ENCODE measurements at regions not wholly inside any gene's neighbourhood (a gene's known extent, or its start where the extent isn't known, plus 50 kb on each side); places are given as distances from the start of the nearest gene placed in this dataset.

DNA sequence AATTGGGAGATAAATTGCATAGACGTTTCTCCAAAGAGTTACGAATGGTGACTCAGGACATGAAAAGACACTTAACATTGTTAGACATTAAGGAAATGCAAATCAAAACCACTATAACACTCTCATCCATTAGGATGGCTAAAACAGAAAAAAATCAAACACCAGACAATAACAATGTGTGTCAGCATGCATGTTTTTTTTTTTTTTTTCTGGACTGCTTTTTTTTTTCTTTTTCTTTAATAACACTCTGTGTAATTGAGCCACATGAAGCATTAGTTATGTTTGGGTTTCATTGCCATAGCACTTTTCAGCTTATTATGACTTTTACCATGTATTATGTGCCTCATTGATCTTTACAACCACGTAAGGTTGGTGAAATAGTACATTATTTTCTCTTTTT lies 95.0 kb downstream of the NFKBIZ start (continued):
- TF ChIP-seq GLI2 (tag by site-specific recombination; IDR thresholded peaks at IDR 0.05; ENCODE audit: borderline replicate concordance, low read depth) (no peak), ZNF843 (tag by site-specific recombination; IDR thresholded peaks at IDR 0.05) (no peak)

DNA sequence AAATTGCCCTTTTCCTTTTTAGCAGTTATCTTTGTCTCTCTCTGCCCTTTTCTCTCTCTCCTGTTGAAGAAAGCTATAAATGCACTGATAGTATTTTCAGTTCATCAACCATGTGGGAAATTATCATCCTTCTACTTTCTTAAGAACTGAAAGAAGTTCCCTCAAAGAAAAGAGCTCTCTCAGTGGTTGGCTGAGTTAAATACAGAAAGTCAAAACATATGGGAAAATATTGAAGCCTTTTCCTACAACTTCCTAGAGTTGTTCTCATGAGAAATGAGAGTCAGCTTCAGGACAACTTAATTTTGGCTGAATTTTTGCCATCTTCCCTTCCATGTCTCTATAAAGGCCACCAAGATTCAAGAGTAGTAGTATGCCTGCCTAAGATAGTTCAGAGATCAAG lies 96.7 kb downstream of the NFKBIZ start:
- no peaks in the 10 kb centered on the region for H3K4me1 ChIP-seq (ENCODE audit: control insufficient read depth, insufficient read depth, low read length)
- H3K27ac ChIP-seq (ENCODE audit: extremely low read depth, low read depth, low read length) = no peak overlapping the region
- TF ChIP-seq KLF10 (tag by site-specific recombination; IDR thresholded peaks at IDR 0.05) = no peak
- no peak for TF ChIP-seq ZNF248 (tag by site-specific recombination; IDR thresholded peaks at IDR 0.05)
- no peak for TF ChIP-seq ZNF423 (tag by site-specific recombination; IDR thresholded peaks at IDR 0.05)
- TF ChIP-seq ZBTB21 (tag by site-specific recombination; IDR thresholded peaks at IDR 0.05) = no peak
- TF ChIP-seq ZNF394 (tag by site-specific recombination; IDR thresholded peaks at IDR 0.05; ENCODE audit: borderline replicate concordance) = no peak
- TF ChIP-seq, protein P1, sequence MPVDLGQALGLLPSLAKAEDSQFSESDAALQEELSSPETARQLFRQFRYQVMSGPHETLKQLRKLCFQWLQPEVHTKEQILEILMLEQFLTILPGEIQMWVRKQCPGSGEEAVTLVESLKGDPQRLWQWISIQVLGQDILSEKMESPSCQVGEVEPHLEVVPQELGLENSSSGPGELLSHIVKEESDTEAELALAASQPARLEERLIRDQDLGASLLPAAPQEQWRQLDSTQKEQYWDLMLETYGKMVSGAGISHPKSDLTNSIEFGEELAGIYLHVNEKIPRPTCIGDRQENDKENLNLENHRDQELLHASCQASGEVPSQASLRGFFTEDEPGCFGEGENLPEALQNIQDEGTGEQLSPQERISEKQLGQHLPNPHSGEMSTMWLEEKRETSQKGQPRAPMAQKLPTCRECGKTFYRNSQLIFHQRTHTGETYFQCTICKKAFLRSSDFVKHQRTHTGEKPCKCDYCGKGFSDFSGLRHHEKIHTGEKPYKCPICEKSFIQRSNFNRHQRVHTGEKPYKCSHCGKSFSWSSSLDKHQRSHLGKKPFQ (tag by site-specific recombination; IDR thresholded peaks at IDR 0.05) = no peak
- TF ChIP-seq ZNF624 (tag by site-specific recombination; IDR thresholded peaks at IDR 0.05) = no peak
- TF ChIP-seq, protein P2, sequence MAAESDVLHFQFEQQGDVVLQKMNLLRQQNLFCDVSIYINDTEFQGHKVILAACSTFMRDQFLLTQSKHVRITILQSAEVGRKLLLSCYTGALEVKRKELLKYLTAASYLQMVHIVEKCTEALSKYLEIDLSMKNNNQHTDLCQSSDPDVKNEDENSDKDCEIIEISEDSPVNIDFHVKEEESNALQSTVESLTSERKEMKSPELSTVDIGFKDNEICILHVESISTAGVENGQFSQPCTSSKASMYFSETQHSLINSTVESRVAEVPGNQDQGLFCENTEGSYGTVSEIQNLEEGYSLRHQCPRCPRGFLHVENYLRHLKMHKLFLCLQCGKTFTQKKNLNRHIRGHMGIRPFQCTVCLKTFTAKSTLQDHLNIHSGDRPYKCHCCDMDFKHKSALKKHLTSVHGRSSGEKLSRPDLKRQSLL (tag by site-specific recombination; IDR thresholded peaks at IDR 0.05) = no peak
- CTCF ChIA-PET = interaction anchor here (0.7 kb wide), 1 partner anchor 297 kb away, joined by 3 read pairs; no protein-coding TSS in a partner anchor
- H3K36me3 ChIP-seq (ENCODE audit: control insufficient read depth in 2 of 2, insufficient read depth in 1 of 2, low read length in 2 of 2) = no peaks in the 10 kb centered on the region
- POLR2A ChIA-PET = no interaction called here
- no peak overlapping the region for H3K4me3 ChIP-seq (ENCODE audit: low read depth, low read length)
- H3K9me3 ChIP-seq (ENCODE audit: control insufficient read depth, insufficient read depth, low read depth, low read length) = no peaks in the 10 kb centered on the region

DNA sequence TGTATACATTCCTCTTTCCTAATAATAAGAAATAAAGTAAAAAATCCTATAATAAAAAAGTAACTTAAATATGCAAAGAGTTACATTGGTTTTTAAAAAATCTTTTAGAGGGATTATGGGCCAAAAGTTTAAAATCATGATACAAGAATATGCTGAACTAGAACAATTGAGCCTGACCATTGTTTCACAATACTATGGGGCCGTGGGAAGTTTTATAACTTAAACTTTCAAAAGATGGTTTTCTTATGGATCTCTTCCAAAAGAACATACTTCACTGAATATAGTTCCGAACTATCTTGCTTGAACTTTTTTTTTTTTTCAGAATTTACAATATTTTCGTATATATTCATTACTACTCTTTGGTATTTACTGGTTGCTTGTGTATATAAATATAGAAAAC lies 97.6 kb downstream of the NFKBIZ start:
- no peak overlapping the region for H3K4me3 ChIP-seq (ENCODE audit: low read depth, low read length)
- no peak overlapping the region for H3K27ac ChIP-seq (ENCODE audit: extremely low read depth, low read depth, low read length)
- H3K9me3 ChIP-seq (ENCODE audit: control insufficient read depth, insufficient read depth, low read depth, low read length) = no peaks in the 10 kb centered on the region
- POLR2A ChIA-PET = no interaction called here
- CTCF ChIA-PET = no interaction called here
- H3K4me1 ChIP-seq (ENCODE audit: control insufficient read depth, insufficient read depth, low read length) = no peaks in the 10 kb centered on the region
- H3K36me3 ChIP-seq (ENCODE audit: control insufficient read depth in 2 of 2, insufficient read depth in 1 of 2, low read length in 2 of 2) = no peaks in the 10 kb centered on the region
- TF ChIP-seq KLF10 (tag by site-specific recombination; IDR thresholded peaks at IDR 0.05) (no peak), ZNF292 (tag by site-specific recombination; IDR thresholded peaks at IDR 0.05; ENCODE audit: borderline replicate concordance, low read depth) (no peak), ZNF404 (tag by site-specific recombination; IDR thresholded peaks at IDR 0.05) (no peak), BCL11B (tag by site-specific recombination; IDR thresholded peaks at IDR 0.05; ENCODE audit: low read depth) (no peak)

DNA sequence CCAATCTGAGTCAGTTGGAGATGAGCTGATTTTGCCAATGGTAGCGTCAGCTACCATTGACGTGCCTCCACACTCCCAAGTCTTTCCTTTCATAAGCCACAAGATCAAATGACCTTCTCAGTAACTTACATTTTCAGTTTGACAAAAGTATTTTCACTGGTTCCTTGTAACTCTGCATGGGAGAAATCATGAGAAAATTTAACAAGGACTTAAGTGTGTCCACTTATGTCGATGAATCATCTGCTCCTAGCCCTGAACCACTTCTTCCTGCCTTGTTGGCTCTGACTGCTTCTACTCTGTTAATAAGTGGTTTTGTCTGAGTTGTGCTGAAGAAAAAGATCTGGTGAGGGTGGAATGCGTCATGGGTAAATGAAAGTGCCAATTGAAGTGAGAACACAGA lies 101.2 kb downstream of the NFKBIZ start:
- ChIA-PET CTCF (no interaction called here), POLR2A (no interaction called here)
- Histone ChIP-seq H3K27ac (ENCODE audit: extremely low read depth, low read depth, low read length) (no peak overlapping the region), H3K4me1 (ENCODE audit: control insufficient read depth, insufficient read depth, low read length) (peaks cover 3% of the 10 kb centered on the region; the same call in 1 of the 2 replicates), H3K36me3 (ENCODE audit: control insufficient read depth in 2 of 2, insufficient read depth in 1 of 2, low read length in 2 of 2) (no peaks in the 10 kb centered on the region), H3K9me3 (ENCODE audit: control insufficient read depth, insufficient read depth, low read depth, low read length) (no peaks in the 10 kb centered on the region), H3K4me3 (ENCODE audit: low read depth, low read length) (no peak overlapping the region)
- TF ChIP-seq ZFP69B (tag by site-specific recombination; IDR thresholded peaks at IDR 0.05) (no peak), ZBTB17 (tag by site-specific recombination; IDR thresholded peaks at IDR 0.05) (no peak), ZNF830 (tag by site-specific recombination; IDR thresholded peaks at IDR 0.05; ENCODE audit: low read depth) (no peak), OVOL3 (tag by site-specific recombination; IDR thresholded peaks at IDR 0.05) (no peak), ZFP3 (tag by site-specific recombination; IDR thresholded peaks at IDR 0.05; ENCODE audit: low read depth) (no peak), WT1 (tag by site-specific recombination; IDR thresholded peaks at IDR 0.05) (no peak), ZNF24 (tag by site-specific recombination; IDR thresholded peaks at IDR 0.05) (no peak)
- TF ChIP-seq, protein P3, sequence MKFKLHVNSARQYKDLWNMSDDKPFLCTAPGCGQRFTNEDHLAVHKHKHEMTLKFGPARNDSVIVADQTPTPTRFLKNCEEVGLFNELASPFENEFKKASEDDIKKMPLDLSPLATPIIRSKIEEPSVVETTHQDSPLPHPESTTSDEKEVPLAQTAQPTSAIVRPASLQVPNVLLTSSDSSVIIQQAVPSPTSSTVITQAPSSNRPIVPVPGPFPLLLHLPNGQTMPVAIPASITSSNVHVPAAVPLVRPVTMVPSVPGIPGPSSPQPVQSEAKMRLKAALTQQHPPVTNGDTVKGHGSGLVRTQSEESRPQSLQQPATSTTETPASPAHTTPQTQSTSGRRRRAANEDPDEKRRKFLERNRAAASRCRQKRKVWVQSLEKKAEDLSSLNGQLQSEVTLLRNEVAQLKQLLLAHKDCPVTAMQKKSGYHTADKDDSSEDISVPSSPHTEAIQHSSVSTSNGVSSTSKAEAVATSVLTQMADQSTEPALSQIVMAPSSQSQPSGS (tag by site-specific recombination; IDR thresholded peaks at IDR 0.05; ENCODE audit: low read depth) = no peak
- TF ChIP-seq, protein P4, sequence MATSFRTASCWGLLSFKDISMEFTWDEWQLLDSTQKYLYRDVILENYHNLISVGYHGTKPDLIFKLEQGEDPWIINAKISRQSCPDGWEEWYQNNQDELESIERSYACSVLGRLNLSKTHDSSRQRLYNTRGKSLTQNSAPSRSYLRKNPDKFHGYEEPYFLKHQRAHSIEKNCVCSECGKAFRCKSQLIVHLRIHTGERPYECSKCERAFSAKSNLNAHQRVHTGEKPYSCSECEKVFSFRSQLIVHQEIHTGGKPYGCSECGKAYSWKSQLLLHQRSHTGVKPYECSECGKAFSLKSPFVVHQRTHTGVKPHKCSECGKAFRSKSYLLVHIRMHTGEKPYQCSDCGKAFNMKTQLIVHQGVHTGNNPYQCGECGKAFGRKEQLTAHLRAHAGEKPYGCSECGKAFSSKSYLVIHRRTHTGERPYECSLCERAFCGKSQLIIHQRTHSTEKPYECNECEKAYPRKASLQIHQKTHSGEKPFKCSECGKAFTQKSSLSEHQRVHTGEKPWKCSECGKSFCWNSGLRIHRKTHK (tag by site-specific recombination; IDR thresholded peaks at IDR 0.05) = no peak
- TF ChIP-seq, protein P5, sequence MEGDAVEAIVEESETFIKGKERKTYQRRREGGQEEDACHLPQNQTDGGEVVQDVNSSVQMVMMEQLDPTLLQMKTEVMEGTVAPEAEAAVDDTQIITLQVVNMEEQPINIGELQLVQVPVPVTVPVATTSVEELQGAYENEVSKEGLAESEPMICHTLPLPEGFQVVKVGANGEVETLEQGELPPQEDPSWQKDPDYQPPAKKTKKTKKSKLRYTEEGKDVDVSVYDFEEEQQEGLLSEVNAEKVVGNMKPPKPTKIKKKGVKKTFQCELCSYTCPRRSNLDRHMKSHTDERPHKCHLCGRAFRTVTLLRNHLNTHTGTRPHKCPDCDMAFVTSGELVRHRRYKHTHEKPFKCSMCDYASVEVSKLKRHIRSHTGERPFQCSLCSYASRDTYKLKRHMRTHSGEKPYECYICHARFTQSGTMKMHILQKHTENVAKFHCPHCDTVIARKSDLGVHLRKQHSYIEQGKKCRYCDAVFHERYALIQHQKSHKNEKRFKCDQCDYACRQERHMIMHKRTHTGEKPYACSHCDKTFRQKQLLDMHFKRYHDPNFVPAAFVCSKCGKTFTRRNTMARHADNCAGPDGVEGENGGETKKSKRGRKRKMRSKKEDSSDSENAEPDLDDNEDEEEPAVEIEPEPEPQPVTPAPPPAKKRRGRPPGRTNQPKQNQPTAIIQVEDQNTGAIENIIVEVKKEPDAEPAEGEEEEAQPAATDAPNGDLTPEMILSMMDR (tag by site-specific recombination; IDR thresholded peaks at IDR 0.05) = no peak

Measured in HEK293 (cell line).